ENCODE measurements at regions not wholly inside any gene's neighbourhood (a gene's known extent, or its start where the extent isn't known, plus 50 kb on each side); places are given as distances from the start of the nearest gene placed in this dataset.

DNA sequence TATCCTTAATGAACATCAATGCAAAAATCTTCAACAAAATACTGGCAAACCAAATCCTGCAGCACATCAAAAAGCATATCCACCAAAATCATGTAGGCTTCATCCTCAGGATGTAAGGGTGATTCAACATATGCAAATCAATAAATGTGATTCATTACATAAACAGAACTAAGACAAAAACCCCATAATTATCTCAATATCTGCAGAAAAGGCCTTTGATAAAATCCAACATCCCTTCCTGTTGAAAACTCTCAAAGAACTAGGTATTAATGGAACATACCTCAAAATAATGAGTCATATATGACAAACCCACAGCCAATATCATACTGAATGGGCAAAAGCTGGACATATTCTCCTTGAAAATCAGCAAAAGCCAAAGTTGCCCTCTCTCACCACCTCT lies 54.6 kb upstream of the DEPDC1 start:
- DNase-seq (ENCODE audit: extremely low read depth, low read depth): no peak
- H3K4me3 ChIP-seq (replicated peaks; ENCODE audit: low read depth, low read length): no peak overlapping the region
- TF ChIP-seq, protein P1, sequence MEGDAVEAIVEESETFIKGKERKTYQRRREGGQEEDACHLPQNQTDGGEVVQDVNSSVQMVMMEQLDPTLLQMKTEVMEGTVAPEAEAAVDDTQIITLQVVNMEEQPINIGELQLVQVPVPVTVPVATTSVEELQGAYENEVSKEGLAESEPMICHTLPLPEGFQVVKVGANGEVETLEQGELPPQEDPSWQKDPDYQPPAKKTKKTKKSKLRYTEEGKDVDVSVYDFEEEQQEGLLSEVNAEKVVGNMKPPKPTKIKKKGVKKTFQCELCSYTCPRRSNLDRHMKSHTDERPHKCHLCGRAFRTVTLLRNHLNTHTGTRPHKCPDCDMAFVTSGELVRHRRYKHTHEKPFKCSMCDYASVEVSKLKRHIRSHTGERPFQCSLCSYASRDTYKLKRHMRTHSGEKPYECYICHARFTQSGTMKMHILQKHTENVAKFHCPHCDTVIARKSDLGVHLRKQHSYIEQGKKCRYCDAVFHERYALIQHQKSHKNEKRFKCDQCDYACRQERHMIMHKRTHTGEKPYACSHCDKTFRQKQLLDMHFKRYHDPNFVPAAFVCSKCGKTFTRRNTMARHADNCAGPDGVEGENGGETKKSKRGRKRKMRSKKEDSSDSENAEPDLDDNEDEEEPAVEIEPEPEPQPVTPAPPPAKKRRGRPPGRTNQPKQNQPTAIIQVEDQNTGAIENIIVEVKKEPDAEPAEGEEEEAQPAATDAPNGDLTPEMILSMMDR (IDR thresholded peaks at IDR 0.05; ENCODE audit: low read depth, low read length, missing control alignments): no peak

DNA sequence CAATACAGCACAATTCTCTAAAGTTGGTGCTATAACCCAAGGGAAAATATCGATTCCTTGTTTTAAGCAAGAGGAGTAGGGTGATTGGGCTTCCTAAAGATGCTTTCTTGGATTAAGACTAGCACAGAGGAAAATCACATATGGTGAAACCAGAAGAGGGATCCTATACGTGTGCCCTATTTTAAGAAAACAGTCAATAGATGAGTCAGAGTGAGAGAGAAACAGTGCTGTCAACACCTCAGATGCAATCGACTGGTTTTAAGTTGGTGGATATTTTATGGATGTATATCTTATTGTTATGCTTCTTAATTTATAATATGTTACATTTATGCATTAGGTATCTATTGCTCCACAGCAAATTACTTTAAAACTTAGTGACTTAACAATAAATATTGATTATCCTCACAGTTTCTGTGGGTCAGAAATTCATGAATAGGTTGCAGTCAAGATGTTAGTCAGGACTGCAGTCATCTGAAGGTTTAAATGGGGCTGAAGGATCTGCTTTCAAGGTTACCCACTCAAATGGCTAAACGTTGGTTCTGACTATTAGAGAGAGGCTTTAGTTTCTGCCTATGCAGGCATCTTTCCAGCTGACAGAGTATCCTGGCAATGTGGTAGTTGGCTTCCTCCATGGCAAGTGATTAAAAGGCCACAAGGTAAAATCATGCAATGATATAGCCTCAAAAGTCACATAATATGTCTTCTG lies 61.6 kb upstream of the DEPDC1 start:
- no peak for DNase-seq (ENCODE audit: extremely low read depth, low read depth)
- TF ChIP-seq, protein P1 (IDR thresholded peaks at IDR 0.05; ENCODE audit: low read depth, low read length, missing control alignments): no peak
- H3K4me3 ChIP-seq (replicated peaks; ENCODE audit: low read depth, low read length): no peak overlapping the region

DNA sequence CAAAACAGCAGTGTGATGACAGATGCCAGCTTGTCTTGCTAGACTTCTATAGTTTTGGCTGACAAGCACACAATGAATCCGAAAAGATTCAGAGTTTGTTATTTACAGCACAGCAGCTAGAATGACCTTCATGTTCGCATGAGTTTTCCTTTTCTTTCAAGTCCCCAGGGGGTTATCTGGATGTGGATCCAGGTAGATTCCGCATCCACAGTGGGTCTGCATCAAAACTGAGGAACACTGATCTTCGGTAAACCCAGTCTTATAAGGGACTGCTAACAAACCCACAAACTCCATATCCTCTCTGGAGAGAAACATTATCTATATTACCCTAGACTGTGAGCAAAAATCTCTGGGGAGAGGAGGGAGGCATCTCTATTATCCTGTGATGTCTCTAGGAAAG lies 69.0 kb upstream of the DEPDC1 start:
- no peak overlapping the region for H3K4me3 ChIP-seq (replicated peaks; ENCODE audit: low read depth, low read length)
- no peak for DNase-seq (ENCODE audit: extremely low read depth, low read depth)
- TF ChIP-seq, protein P1 (IDR thresholded peaks at IDR 0.05; ENCODE audit: low read depth, low read length, missing control alignments): no peak

DNA sequence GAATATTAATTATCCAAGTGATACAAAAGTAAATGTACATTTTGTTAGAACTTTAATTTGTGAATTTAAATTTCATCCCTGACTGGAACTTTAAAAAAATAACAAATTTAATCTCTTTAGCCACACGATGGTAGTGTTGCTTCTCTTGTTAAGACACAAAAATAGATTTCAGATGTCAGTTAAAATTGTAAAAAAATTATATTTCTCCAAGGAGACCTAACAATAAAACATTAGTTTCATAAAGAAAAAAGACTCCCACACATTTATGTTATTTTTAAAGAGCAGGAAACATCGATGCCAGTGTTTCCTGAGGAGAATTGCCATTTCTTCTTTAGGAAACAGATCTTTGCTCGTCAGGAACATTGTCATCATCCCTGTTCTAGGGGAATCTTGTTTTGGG lies 74.0 kb upstream of the DEPDC1 start:
- H3K4me3 ChIP-seq (replicated peaks; ENCODE audit: low read depth, low read length): no peak overlapping the region
- TF ChIP-seq, protein P1 (IDR thresholded peaks at IDR 0.05; ENCODE audit: low read depth, low read length, missing control alignments): no peak
- no peak for DNase-seq (ENCODE audit: extremely low read depth, low read depth)

DNA sequence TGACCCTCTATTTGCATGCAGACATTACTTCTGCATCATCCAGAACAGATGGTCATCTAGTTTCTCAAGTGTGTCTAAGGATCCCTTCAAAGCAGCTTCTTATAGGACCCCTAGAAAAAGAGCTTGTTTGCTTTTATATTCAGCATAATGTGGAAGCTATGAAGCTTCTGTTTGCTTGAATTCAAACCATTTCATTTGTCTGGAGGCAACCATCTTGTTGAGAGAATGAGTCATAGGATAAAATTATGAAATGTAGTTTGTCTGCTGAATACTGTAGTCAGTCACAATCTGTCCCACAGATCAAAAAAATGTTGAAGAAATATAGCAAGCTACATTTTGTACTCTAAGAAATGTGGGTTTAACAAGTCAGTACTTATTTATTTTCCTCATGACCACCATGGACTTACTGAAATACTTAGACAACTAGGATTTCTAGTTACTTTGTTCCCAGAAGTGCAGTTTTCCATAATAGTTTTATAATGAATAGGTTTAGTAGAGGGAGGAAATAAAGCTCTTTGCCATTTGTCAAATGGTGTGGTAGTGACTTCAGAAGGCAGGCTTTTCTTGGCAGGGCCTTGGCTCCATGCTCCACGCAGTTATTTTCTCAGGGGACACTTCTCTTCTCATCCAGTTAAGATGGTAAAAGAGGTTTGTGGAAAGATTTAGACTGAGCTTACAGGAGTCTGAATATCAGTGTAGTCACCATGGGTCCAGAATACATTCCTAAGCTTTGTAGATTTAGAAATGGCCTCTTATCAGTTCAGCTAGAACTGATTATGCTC lies 74.8 kb upstream of the DEPDC1 start:
- DNase-seq (ENCODE audit: extremely low read depth, low read depth): no peak
- TF ChIP-seq, protein P1 (IDR thresholded peaks at IDR 0.05; ENCODE audit: low read depth, low read length, missing control alignments): no peak
- H3K4me3 ChIP-seq (replicated peaks; ENCODE audit: low read depth, low read length): no peak overlapping the region

DNA sequence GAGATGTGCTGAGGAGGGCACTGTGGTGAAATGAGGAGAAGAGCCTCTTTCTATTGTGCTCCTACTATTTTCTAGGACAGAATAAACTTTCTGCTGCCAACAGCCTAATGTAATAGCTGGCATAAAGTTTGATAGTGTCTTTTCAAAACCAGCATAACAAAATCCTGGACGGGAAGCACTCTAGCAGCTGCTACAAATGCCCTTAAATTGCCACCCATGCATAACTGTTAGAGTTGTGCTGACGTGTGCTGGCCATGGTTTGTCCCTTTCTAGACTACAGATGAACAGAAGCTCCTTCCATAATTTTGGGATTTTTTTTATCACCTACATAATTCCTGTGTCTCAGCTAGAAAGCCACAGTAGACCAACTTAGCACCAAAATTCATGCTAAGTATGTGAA lies 88.5 kb upstream of the DEPDC1 start:
- TF ChIP-seq, protein P1 (IDR thresholded peaks at IDR 0.05; ENCODE audit: low read depth, low read length, missing control alignments): no peak
- no peak for DNase-seq (ENCODE audit: extremely low read depth, low read depth)

More for the DNA sequence above, 88.5 kb upstream of the DEPDC1 start:
- H3K4me3 ChIP-seq (replicated peaks; ENCODE audit: low read depth, low read length): no peak overlapping the region
